ENCODE measurements at regions not wholly inside any gene's neighbourhood (a gene's known extent, or its start where the extent isn't known, plus 50 kb on each side); places are given as distances from the start of the nearest gene placed in this dataset.
"Not testable (repeated sequence)": the region's sequence is repeated elsewhere in the genome, so short reads cannot be mapped to it uniquely, and the experiment has no call there.

DNA sequence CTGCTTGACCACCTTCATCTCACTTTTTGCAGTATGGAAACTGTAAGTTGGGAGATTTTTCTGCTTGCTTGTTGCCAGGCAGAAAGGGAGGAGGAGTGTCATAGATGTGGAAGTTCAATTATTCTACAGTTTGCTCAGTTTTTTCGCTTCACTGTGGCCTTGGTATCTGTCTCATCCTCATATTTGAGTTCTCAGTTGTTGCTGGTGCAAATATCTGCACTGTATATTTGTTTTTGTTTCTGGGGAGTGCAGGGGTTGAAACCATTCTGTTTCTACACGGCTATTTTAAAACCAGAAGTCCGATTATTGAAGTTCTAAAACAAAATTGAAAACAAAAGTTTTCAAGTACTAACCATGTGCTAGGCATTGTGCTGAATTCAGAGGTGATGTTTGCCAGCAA is 153.4 kb downstream of the JRKL start:
- Histone ChIP-seq H3K4me3 (no peak overlapping the region), H3K9me3 (replicated peaks; ENCODE audit: control insufficient read depth, insufficient read depth, low read depth, low read length) (no peaks in the 10 kb centered on the region), H3K4me2 (ENCODE audit: insufficient read depth, low read length) (no peak overlapping the region), H3K79me2 (ENCODE audit: control insufficient read depth, insufficient read depth, low read length) (no peaks in the 10 kb centered on the region), H3K27me3 (ENCODE audit: control insufficient read depth in 2 of 2, insufficient read depth in 2 of 2, low read length in 2 of 2) (no peaks in the 10 kb centered on the region), H3K4me1 (replicated peaks in 1 of 2; ENCODE audit: control insufficient read depth in 2 of 2, insufficient read depth in 2 of 2, low read length in 2 of 2) (no peaks in the 10 kb centered on the region), H3K9me1 (ENCODE audit: control insufficient read depth, insufficient read depth, low read length) (no peaks in the 10 kb centered on the region), H4K20me1 (replicated peaks; ENCODE audit: control insufficient read depth, insufficient read depth, low read length) (no peaks in the 10 kb centered on the region), H3K36me3 (ENCODE audit: control insufficient read depth, insufficient read depth, low read length) (no peaks in the 10 kb centered on the region), H3K27ac (ENCODE audit: extremely low read depth, low read depth, low read length) (no peak overlapping the region), H2AFZ (ENCODE audit: low read depth, low read length) (no peak overlapping the region), H3K9ac (ENCODE audit: insufficient read depth in 1 of 2, low read depth in 2 of 2, low read length in 2 of 2) (no peak overlapping the region)
- no peak for FAIRE-seq
- ATAC-seq = no peak
- TF ChIP-seq, protein P1, sequence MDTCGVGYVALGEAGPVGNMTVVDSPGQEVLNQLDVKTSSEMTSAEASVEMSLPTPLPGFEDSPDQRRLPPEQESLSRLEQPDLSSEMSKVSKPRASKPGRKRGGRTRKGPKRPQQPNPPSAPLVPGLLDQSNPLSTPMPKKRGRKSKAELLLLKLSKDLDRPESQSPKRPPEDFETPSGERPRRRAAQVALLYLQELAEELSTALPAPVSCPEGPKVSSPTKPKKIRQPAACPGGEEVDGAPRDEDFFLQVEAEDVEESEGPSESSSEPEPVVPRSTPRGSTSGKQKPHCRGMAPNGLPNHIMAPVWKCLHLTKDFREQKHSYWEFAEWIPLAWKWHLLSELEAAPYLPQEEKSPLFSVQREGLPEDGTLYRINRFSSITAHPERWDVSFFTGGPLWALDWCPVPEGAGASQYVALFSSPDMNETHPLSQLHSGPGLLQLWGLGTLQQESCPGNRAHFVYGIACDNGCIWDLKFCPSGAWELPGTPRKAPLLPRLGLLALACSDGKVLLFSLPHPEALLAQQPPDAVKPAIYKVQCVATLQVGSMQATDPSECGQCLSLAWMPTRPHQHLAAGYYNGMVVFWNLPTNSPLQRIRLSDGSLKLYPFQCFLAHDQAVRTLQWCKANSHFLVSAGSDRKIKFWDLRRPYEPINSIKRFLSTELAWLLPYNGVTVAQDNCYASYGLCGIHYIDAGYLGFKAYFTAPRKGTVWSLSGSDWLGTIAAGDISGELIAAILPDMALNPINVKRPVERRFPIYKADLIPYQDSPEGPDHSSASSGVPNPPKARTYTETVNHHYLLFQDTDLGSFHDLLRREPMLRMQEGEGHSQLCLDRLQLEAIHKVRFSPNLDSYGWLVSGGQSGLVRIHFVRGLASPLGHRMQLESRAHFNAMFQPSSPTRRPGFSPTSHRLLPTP (IDR thresholded peaks at IDR 0.05; ENCODE audit: borderline replicate concordance, extremely low read depth, insufficient read length) = no peak
- TF ChIP-seq TEAD1 (CRISPR knock-in tag; IDR thresholded peaks at IDR 0.05) = no peak
- TF ChIP-seq ZNF764 (CRISPR knock-in tag; IDR thresholded peaks at IDR 0.05; ENCODE audit: low read depth) = no peak
- no peak for TF ChIP-seq KLF16 (IDR thresholded peaks at IDR 0.05)
- TF ChIP-seq, protein P2, sequence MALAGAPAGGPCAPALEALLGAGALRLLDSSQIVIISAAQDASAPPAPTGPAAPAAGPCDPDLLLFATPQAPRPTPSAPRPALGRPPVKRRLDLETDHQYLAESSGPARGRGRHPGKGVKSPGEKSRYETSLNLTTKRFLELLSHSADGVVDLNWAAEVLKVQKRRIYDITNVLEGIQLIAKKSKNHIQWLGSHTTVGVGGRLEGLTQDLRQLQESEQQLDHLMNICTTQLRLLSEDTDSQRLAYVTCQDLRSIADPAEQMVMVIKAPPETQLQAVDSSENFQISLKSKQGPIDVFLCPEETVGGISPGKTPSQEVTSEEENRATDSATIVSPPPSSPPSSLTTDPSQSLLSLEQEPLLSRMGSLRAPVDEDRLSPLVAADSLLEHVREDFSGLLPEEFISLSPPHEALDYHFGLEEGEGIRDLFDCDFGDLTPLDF (CRISPR knock-in tag; IDR thresholded peaks at IDR 0.05) = no peak
- no peak for TF ChIP-seq TCF7L2 (IDR thresholded peaks at IDR 0.05; ENCODE audit: low read depth, low read length)
- TF ChIP-seq ZNF253 (CRISPR knock-in tag; conservative IDR thresholded peaks at IDR 0.05) = no peak
- TF ChIP-seq NFYB (IDR thresholded peaks at IDR 0.05; ENCODE audit: extremely low read depth, insufficient read length) = no peak
- TF ChIP-seq, protein P3, sequence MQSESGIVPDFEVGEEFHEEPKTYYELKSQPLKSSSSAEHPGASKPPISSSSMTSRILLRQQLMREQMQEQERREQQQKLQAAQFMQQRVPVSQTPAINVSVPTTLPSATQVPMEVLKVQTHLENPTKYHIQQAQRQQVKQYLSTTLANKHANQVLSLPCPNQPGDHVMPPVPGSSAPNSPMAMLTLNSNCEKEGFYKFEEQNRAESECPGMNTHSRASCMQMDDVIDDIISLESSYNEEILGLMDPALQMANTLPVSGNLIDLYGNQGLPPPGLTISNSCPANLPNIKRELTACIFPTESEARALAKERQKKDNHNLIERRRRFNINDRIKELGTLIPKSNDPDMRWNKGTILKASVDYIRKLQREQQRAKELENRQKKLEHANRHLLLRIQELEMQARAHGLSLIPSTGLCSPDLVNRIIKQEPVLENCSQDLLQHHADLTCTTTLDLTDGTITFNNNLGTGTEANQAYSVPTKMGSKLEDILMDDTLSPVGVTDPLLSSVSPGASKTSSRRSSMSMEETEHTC (IDR thresholded peaks at IDR 0.05) = no peak
- BruUV-seq (replicated peaks) = no TSS peak
- intact Hi-C loops (cut with micrococcal nuclease) = no loop called here
- in situ Hi-C loops (cut with MboI) = no loop called here
- 26% methylated on average over 3 of the region's 3 CpGs for WGBS (ENCODE audit: insufficient coverage, low coverage, missing lambda C conversion rate)
- DNase-seq (ENCODE audit: extremely low read depth in 1 of 4, low spot score in 3 of 4) = no peak
- ChIA-PET POLR2A (no interaction called here), CTCF (ENCODE audit: low intra/inter-chr PET ratio) (no interaction called here)

DNA sequence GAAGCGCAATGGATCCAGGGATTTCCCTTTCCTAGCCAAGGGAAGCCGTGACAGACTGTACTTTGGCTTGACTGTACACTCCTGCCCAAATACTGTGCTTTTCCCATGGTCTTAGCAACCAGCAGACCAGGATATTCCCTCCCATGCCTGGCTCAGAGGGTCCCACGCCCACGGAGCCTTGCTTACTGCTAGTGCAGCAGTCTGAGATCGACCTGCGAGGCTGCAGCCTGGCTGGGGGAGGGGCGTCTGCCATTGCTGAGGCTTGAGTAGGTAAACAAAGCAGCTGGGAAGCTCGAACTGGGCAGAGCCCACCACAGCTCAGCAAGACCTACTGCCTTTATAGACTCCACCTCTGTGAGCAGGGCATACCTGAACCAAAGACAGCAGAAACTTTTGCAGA is 155.4 kb downstream of the JRKL start:
- H3K27me3 ChIP-seq (ENCODE audit: control insufficient read depth in 2 of 2, insufficient read depth in 2 of 2, low read length in 2 of 2); DNase-seq (ENCODE audit: extremely low read depth in 1 of 4, low spot score in 3 of 4); H3K9ac ChIP-seq (ENCODE audit: insufficient read depth in 1 of 2, low read depth in 2 of 2, low read length in 2 of 2); H3K27ac ChIP-seq (ENCODE audit: extremely low read depth, low read depth, low read length); H4K20me1 ChIP-seq (replicated peaks; ENCODE audit: control insufficient read depth, insufficient read depth, low read length); H3K4me2 ChIP-seq (ENCODE audit: insufficient read depth, low read length); H3K4me3 ChIP-seq; H3K79me2 ChIP-seq (ENCODE audit: control insufficient read depth, insufficient read depth, low read length); intact Hi-C loops (cut with micrococcal nuclease); FAIRE-seq; H3K4me1 ChIP-seq (replicated peaks in 1 of 2; ENCODE audit: control insufficient read depth in 2 of 2, insufficient read depth in 2 of 2, low read length in 2 of 2); H3K36me3 ChIP-seq (ENCODE audit: control insufficient read depth, insufficient read depth, low read length); ATAC-seq; H3K9me1 ChIP-seq (ENCODE audit: control insufficient read depth, insufficient read depth, low read length); POLR2A ChIA-PET; BruUV-seq (replicated peaks); in situ Hi-C loops (cut with MboI); H3K9me3 ChIP-seq (replicated peaks; ENCODE audit: control insufficient read depth, insufficient read depth, low read depth, low read length); CTCF ChIA-PET (ENCODE audit: low intra/inter-chr PET ratio): not testable (repeated sequence)
- H2AFZ ChIP-seq (ENCODE audit: low read depth, low read length) = peak overlapping the region; percentile 45; the same call in 1 of the 2 replicates
- 34% methylated on average over 8 of the region's 8 CpGs for WGBS (ENCODE audit: insufficient coverage, low coverage, missing lambda C conversion rate)

Measured in K562 (cell line).